HL-60 (cell line): ENCODE measurements at regions not wholly inside any gene's neighbourhood (a gene's known extent, or its start where the extent isn't known, plus 50 kb on each side); places are given as distances from the start of the nearest gene placed in this dataset.

Experiments used
- DNase-seq, 2 experiments: peaks; one replicate each; pipeline ENCODE4 v3.0.0-alpha.2; 2010 to 2020; ENCODE audit warnings: low read depth in 1 of 2, low spot score in 1 of 2
- H3K27ac ChIP-seq: fragments of 250-450 bp; sonication (Bioruptor Pico); replicated peaks from 2 replicates; pipeline ENCODE4 v1.5.1; 2020; ENCODE audit warnings: mild to moderate bottlenecking, moderate library complexity
- H3K27me3 ChIP-seq: fragments of 250-450 bp; sonication (Bioruptor Pico); 2 replicates; pipeline ENCODE4 v1.5.1; 2021; ENCODE audit warnings: mild to moderate bottlenecking, moderate library complexity; ENCODE audit not compliant: insufficient read depth, poor library complexity, severe bottlenecking
- H3K4me3 ChIP-seq: replicated peaks from 2 replicates; pipeline ENCODE4 v1.5.1; 2011; ENCODE audit warnings: mild to moderate bottlenecking, control low read depth, low read length; ENCODE audit not compliant: insufficient read depth
- CTCF ChIP-seq: IDR thresholded peaks from one replicate; pipeline ENCODE4 v1.5.1; 2011; ENCODE audit warnings: low read length, control low read depth, inconsistent platforms; ENCODE audit not compliant: insufficient read depth
- GABPA ChIP-seq: IDR thresholded peaks from 2 replicates; pipeline ENCODE4 v1.6.1; 2012; ENCODE audit warnings: low read depth
- POLR2AphosphoS5 ChIP-seq: IDR thresholded peaks from 2 replicates; pipeline ENCODE4 v1.6.1; 2012; ENCODE audit warnings: low read depth
- REST ChIP-seq: IDR thresholded peaks from 2 replicates; pipeline ENCODE4 v1.6.1; 2012; ENCODE audit warnings: low read depth; ENCODE audit not compliant: insufficient replicate concordance
- SPI1 ChIP-seq: IDR thresholded peaks from 2 replicates; pipeline ENCODE4 v1.6.1; 2012; ENCODE audit warnings: low read depth, mild to moderate bottlenecking, borderline replicate concordance

GRCh38 chr1:3992103-3992556, 92.1 kb upstream of the C1orf174 start:
- Histone ChIP-seq H3K4me3 (no peak overlapping the region), H3K27me3 (no peaks in the 10 kb centered on the region), H3K27ac (no peak overlapping the region)
- no peak for DNase-seq
- no peak for TF ChIP-seq CTCF
- no peak for TF ChIP-seq SPI1
- TF ChIP-seq POLR2AphosphoS5: no peak
- no peak for TF ChIP-seq REST
- no peak for TF ChIP-seq GABPA

GRCh38 chr1:3992746-3993145, 92.7 kb upstream of the C1orf174 start:
- TF ChIP-seq REST (no peak), CTCF (no peak), GABPA (no peak), POLR2AphosphoS5 (no peak), SPI1 (no peak)

GRCh38 chr1:3993619-3994375, 93.7 kb upstream of the C1orf174 start:
- TF ChIP-seq GABPA (no peak), SPI1 (no peak), REST (no peak), CTCF (no peak), POLR2AphosphoS5 (no peak)
- Histone ChIP-seq H3K4me3 (no peak overlapping the region), H3K27me3 (no peaks in the 10 kb centered on the region), H3K27ac (no peak overlapping the region)
- DNase-seq: no peak

More at GRCh38 chr1:3992746-3993145, 92.7 kb upstream of the C1orf174 start:
- DNase-seq: no peak
- no peak overlapping the region for H3K4me3 ChIP-seq
- no peak overlapping the region for H3K27ac ChIP-seq
- no peaks in the 10 kb centered on the region for H3K27me3 ChIP-seq
